ENCODE measurements at regions not wholly inside any gene's neighbourhood (a gene's known extent, or its start where the extent isn't known, plus 50 kb on each side); places are given as distances from the start of the nearest gene placed in this dataset.
A peak's percentile ranks its signal among the peaks of the same experiment; 100 is the strongest.

GRCh38 chr13:40220299-40220935 lies 446.0 kb downstream of the FOXO1 start:
- no peak for DNase-seq (ENCODE audit: low read depth)

- no peak for DNase-seq (ENCODE audit: low read depth)
Measured at GRCh38 chr13:40221131-40221459, 445.3 kb downstream of the FOXO1 start.

DNA sequence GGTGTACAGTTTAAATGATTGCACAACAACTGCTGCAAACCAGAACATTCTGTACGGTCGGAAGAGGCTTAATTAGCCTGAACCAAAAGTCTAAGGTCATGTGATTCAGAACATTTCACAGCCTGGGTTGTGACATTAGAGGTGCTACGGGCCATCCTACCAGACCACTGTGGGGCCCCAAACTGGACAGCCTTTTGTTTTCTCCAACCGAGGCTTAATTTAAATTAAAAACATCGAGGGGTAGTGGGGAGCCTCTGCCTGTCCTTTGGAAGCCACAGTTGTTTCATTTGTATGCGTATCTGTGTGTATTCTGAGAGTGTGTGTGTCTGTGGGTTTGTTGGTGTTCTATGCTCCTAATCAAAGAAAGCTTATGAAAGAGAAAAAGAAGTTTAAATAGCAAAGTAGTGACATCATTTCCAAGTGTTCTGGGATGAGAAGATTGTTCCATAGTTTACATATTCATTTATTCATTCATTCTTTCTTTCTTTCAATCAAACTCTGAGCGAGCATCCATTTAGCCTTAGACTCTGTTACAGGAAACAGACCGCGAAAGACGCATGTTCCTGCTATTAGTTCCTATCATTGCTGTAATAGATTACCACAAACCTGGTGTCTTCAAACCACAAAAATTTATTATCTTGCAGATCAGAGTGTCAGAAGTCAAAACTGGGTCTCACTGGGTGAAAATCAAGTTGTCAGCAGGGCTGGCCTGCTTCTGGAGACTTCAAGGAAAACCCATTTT lies 444.8 kb downstream of the FOXO1 start:
- peak; percentile 32 for DNase-seq (ENCODE audit: low read depth)

GRCh38 chr13:40223585-40223984 lies 442.9 kb downstream of the FOXO1 start:
- DNase-seq (ENCODE audit: low read depth) = no peak

DNA sequence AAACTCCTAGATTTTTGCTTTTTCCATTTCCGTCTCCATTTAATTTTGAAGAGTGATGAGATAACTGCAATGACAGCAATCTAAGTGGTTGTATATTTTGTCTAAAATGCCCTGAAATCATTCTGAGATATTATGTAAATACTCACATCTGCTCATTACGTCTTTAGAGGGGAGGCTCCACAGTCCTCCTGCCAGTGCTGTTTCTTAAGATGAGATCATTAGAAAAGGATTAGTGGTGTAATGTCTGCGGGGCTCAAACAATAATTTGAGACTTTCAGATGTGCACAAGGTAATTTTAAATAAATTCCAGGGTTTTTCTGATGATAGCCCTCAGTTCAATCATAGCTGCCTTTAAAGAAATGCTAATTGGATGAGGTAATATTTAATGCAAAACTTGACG lies 437.9 kb downstream of the FOXO1 start:
- no peak for DNase-seq (ENCODE audit: low read depth)

- no peak for DNase-seq (ENCODE audit: low read depth)
Measured at GRCh38 chr13:40228990-40229389, 437.5 kb downstream of the FOXO1 start.

GRCh38 chr13:40230833-40231266 lies 435.6 kb downstream of the FOXO1 start:
- no peak for DNase-seq (ENCODE audit: low read depth)

- DNase-seq (ENCODE audit: low read depth) = no peak
Measured at GRCh38 chr13:40231311-40231710, 435.1 kb downstream of the FOXO1 start.

GRCh38 chr13:40231751-40232150 lies 434.7 kb downstream of the FOXO1 start:
- no peak for DNase-seq (ENCODE audit: low read depth)

DNA sequence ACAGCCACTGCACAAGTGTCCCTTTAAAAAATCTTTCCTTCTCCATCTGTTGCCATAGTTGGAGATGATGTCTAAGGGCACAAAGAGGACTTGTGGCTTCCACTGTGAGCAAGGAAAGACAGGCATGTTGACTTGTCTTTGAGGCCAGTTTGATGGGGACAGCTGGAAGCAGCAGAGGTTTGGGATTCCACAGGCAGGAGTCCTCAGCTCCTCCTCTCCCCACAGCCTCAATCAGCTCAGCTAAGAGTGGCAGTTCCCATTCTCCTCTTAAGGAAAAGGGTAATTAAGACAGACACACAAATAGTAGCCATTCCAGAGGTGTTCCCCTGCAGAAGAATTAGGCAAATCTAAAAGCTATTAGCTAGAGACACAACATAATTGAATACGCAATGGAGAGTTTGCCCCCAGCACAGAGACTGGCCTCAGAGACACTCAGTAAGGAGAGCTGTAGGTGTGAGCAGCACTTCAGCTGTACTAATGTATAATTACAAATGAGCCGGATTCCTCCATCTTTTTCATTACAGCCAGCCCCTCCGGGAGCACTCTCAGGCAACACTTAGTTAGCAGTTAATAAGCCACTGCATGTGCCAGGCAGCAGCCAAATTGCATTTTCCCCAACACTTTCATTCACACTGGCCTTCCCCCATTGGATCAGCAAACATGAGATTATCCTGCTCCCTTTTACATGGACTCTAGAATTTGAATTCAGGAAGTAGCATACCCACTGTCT lies 434.0 kb downstream of the FOXO1 start:
- DNase-seq (ENCODE audit: low read depth) = no peak

DNA sequence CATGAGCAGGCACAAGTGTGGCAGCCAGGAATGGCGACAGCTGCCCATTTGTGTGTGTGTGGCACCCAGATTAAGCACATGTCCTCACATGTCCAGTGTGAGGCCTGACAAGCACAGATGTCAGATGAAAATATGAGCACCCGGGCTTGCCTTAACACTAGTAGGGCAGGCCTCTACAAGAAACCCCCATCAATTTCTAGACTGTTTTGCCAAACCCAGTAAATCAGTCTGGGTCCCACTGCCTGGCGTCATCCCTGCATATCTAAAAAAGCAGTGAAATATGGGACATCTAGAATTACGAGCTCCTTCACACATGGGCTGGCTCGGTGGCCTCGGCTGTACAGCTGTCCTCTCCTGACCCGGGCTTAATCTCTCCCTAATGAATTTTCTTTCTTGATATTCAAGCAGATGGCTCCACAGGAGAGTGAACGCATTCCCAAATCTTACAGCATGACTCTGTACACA lies 432.7 kb downstream of the FOXO1 start:
- DNase-seq (ENCODE audit: low read depth) = no peak

- DNase-seq (ENCODE audit: low read depth) = no peak
Measured at GRCh38 chr13:40235160-40235796, 431.2 kb downstream of the FOXO1 start.

- DNase-seq (ENCODE audit: low read depth) = no peak
Measured at GRCh38 chr13:40236566-40237168, 429.8 kb downstream of the FOXO1 start.

GRCh38 chr13:40238761-40239160 lies 427.7 kb downstream of the FOXO1 start:
- DNase-seq (ENCODE audit: low read depth) = no peak

DNA sequence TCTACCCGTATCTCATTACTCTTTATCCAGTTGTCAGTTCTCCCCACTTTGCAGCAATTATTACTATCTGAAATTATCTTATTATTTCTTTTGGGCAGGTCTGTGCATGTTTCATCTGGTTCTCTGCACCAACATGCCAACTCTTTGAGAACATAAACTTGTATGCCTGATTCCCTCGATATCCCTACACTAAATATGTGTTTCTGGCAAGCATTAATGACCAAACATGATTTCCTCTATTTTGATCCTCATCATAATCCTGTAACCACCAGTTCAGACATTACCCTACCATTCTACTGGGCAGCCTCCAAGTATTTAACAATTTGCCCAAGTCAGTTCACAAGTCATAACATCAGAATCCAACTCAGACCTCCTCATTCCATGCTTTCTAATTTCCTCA lies 426.1 kb downstream of the FOXO1 start:
- no peak for DNase-seq (ENCODE audit: low read depth)

DNA sequence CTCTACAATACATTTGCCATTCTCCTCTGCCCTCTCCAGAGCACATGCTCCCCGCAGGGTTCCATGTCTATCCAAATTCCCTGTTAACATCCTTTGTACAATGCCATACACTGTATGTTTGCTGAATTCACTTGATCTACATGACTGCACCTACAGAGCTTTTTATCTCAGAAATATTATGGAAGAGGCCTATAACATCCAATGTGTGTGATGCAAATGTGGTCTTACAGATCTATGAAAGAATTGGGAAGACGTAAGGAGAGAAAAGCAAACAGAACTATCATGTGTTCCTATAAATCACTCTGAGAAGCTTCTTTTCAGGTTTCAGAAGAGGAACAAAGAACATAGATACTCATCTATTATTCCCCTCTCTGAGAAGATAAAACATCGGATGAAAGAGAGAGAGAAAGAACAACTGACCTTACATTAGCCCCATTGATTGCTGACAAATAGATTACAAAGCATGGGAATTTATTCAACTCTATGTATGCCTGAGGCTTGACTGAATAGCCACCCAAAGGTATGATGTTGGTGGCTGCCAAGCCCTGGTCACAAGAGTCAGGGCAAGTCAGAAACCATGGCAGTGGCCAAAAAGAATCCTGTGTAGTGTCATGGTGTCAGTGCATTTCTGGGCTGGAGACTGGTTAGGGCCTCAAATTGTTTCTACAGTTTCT lies 425.2 kb downstream of the FOXO1 start:
- DNase-seq (ENCODE audit: low read depth) = no peak

- DNase-seq (ENCODE audit: low read depth) = no peak
Measured at GRCh38 chr13:40243047-40243446, 423.4 kb downstream of the FOXO1 start.

- DNase-seq (ENCODE audit: low read depth) = no peak
Measured at GRCh38 chr13:40243982-40244381, 422.5 kb downstream of the FOXO1 start.

GRCh38 chr13:40245567-40245966 lies 420.9 kb downstream of the FOXO1 start:
- DNase-seq (ENCODE audit: low read depth) = no peak

DNA sequence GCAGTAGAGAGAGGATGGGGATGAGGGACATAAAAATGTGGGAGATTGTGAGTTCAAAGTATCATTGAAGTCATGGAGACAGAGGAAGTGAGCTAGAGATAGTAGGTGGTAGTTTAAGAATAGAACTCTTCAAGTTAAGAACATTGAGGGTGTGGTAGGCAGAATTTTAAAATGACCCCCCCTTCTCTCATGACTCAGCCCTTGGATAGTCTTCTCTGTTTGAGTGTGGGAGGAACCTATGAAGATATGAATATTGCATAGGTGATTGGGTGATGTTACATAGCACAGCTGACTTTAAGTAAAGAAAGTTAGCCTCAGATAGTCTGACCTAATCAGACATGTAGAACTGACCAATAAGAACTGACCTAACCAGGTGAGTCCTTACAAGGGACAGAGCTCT lies 418.6 kb downstream of the FOXO1 start:
- DNase-seq (ENCODE audit: low read depth) = no peak

GRCh38 chr13:40251343-40252032 lies 415.0 kb downstream of the FOXO1 start:
- no peak for DNase-seq (ENCODE audit: low read depth)
